ENCODE measurements at regions not wholly inside any gene's neighbourhood (a gene's known extent, or its start where the extent isn't known, plus 50 kb on each side); places are given as distances from the start of the nearest gene placed in this dataset.

- TF ChIP-seq TEAD4 (IDR thresholded peaks at IDR 0.05) (no peak), NFIC (IDR thresholded peaks at IDR 0.05) (no peak), ZBTB7A (IDR thresholded peaks at IDR 0.05; ENCODE audit: low read depth) (no peak), FOXM1 (IDR thresholded peaks at IDR 0.05; ENCODE audit: borderline replicate concordance, low read depth) (no peak), EP300 (IDR thresholded peaks at IDR 0.05; ENCODE audit: borderline replicate concordance) (no peak), TCF12 (IDR thresholded peaks at IDR 0.05; ENCODE audit: low read depth) (no peak), RAD21 (IDR thresholded peaks at IDR 0.05; ENCODE audit: low read depth) (no peak)
- TF ChIP-seq, protein P1, sequence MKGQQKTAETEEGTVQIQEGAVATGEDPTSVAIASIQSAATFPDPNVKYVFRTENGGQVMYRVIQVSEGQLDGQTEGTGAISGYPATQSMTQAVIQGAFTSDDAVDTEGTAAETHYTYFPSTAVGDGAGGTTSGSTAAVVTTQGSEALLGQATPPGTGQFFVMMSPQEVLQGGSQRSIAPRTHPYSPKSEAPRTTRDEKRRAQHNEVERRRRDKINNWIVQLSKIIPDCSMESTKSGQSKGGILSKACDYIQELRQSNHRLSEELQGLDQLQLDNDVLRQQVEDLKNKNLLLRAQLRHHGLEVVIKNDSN (IDR thresholded peaks at IDR 0.05): no peak
- TF ChIP-seq, protein P2, sequence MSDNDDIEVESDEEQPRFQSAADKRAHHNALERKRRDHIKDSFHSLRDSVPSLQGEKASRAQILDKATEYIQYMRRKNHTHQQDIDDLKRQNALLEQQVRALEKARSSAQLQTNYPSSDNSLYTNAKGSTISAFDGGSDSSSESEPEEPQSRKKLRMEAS (IDR thresholded peaks at IDR 0.05): no peak
Observed at GRCh38 chr4:117661091-117662072, 372.9 kb upstream of the NDST3 start.

DNA sequence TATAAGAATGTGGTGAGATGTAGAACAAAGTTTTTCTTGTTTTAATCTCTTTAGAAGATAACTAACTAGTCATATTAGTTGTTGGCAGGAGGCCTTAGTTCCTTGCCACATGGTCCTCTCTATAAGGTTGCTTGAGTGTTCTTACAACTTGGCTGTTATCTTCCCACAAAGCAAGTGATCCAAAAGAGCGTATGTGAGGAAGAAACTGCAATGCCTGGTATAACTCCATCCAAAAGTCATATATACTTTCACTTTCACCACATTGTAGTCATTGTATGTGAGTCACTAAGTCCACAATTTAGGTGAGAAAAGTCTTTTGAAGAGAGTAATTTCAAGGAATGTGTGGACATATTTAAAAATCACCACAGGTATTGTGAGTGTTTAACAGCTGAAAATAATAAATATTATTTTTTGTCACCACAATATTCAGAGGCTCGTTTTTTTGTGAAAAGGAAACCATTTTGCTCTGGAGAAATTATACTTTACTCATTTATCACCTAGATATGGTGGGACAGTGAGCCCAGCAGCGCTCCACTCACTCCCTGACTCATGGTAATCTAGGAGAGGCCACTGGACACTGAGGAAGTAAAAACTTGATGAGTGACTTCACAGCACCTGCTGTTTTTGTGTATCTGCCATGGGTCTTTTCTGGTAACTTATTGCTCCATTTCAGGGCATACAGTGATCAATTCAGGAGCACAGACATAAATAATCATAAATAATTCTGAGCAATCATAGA lies 369.4 kb upstream of the NDST3 start:
- no peak for TF ChIP-seq ZBTB7A (IDR thresholded peaks at IDR 0.05; ENCODE audit: low read depth)
- no peak for TF ChIP-seq RAD21 (IDR thresholded peaks at IDR 0.05; ENCODE audit: low read depth)
- TF ChIP-seq CEBPB (IDR thresholded peaks at IDR 0.05): no peak
- TF ChIP-seq, protein P2 (IDR thresholded peaks at IDR 0.05): no peak
- no peak for TF ChIP-seq EGR1 (IDR thresholded peaks at IDR 0.05)
- TF ChIP-seq YY1 (IDR thresholded peaks at IDR 0.05; ENCODE audit: low read depth): no peak
- TF ChIP-seq EP300 (IDR thresholded peaks at IDR 0.05; ENCODE audit: borderline replicate concordance): no peak
- no peak for TF ChIP-seq FOXM1 (IDR thresholded peaks at IDR 0.05; ENCODE audit: borderline replicate concordance, low read depth)
- TF ChIP-seq, protein P1 (IDR thresholded peaks at IDR 0.05): no peak
- TF ChIP-seq CREB1 (IDR thresholded peaks at IDR 0.05; ENCODE audit: low read depth): no peak
- TF ChIP-seq TCF12 (IDR thresholded peaks at IDR 0.05; ENCODE audit: low read depth): no peak
- no peak for TF ChIP-seq TEAD4 (IDR thresholded peaks at IDR 0.05)
- TF ChIP-seq TAF1 (IDR thresholded peaks at IDR 0.05; ENCODE audit: low read depth): no peak
- TF ChIP-seq REST (IDR thresholded peaks at IDR 0.05; ENCODE audit: low read depth): no peak
- no peak for TF ChIP-seq NFIC (IDR thresholded peaks at IDR 0.05)

GRCh38 chr4:117676153-117676552 lies 358.1 kb upstream of the NDST3 start:
- no peak for TF ChIP-seq NFIC (IDR thresholded peaks at IDR 0.05)
- no peak for TF ChIP-seq EGR1 (IDR thresholded peaks at IDR 0.05)
- TF ChIP-seq CEBPB (IDR thresholded peaks at IDR 0.05): no peak
- no peak for TF ChIP-seq TCF12 (IDR thresholded peaks at IDR 0.05; ENCODE audit: low read depth)
- TF ChIP-seq TAF1 (IDR thresholded peaks at IDR 0.05; ENCODE audit: low read depth): no peak
- TF ChIP-seq FOXM1 (IDR thresholded peaks at IDR 0.05; ENCODE audit: borderline replicate concordance, low read depth): no peak
- no peak for TF ChIP-seq CREB1 (IDR thresholded peaks at IDR 0.05; ENCODE audit: low read depth)
- TF ChIP-seq RAD21 (IDR thresholded peaks at IDR 0.05; ENCODE audit: low read depth): no peak
- no peak for TF ChIP-seq REST (IDR thresholded peaks at IDR 0.05; ENCODE audit: low read depth)
- no peak for TF ChIP-seq ZBTB7A (IDR thresholded peaks at IDR 0.05; ENCODE audit: low read depth)
- TF ChIP-seq TEAD4 (IDR thresholded peaks at IDR 0.05): no peak
- TF ChIP-seq, protein P2 (IDR thresholded peaks at IDR 0.05): no peak
- TF ChIP-seq, protein P1 (IDR thresholded peaks at IDR 0.05): no peak
- TF ChIP-seq EP300 (IDR thresholded peaks at IDR 0.05; ENCODE audit: borderline replicate concordance): no peak
- TF ChIP-seq YY1 (IDR thresholded peaks at IDR 0.05; ENCODE audit: low read depth): no peak

DNA sequence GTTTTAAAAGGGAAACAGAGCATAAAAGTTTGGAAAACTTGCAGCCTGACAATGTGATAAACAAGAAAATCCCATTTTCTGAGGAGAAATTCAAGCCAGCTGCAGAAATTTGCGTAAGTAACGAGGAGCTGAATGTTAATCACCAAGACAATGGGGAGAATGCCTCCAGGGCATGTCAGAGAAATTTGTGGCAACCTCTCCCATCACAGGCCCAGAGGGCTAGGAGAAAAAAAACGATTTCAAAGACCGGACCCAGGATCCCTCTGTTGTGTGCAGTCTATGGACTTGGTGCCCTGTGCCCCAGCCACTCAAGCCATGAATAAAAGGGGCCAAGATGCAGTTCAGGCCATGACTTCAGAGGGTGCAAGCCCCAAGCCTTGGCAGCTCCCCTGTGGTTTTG lies 355.4 kb upstream of the NDST3 start:
- no peak for TF ChIP-seq FOXM1 (IDR thresholded peaks at IDR 0.05; ENCODE audit: borderline replicate concordance, low read depth)
- no peak for TF ChIP-seq EP300 (IDR thresholded peaks at IDR 0.05; ENCODE audit: borderline replicate concordance)
- no peak for TF ChIP-seq EGR1 (IDR thresholded peaks at IDR 0.05)
- TF ChIP-seq, protein P1 (IDR thresholded peaks at IDR 0.05): no peak
- TF ChIP-seq YY1 (IDR thresholded peaks at IDR 0.05; ENCODE audit: low read depth): no peak
- no peak for TF ChIP-seq TEAD4 (IDR thresholded peaks at IDR 0.05)
- TF ChIP-seq NFIC (IDR thresholded peaks at IDR 0.05): no peak
- no peak for TF ChIP-seq REST (IDR thresholded peaks at IDR 0.05; ENCODE audit: low read depth)
- TF ChIP-seq RAD21 (IDR thresholded peaks at IDR 0.05; ENCODE audit: low read depth): no peak
- TF ChIP-seq CEBPB (IDR thresholded peaks at IDR 0.05): no peak
- TF ChIP-seq CREB1 (IDR thresholded peaks at IDR 0.05; ENCODE audit: low read depth): no peak
- no peak for TF ChIP-seq ZBTB7A (IDR thresholded peaks at IDR 0.05; ENCODE audit: low read depth)
